GM12878 (cell line): ENCODE measurements at regions not wholly inside any gene's neighbourhood (a gene's known extent, or its start where the extent isn't known, plus 50 kb on each side); places are given as distances from the start of the nearest gene placed in this dataset.

Source experiments
- CTCF ChIP-seq, 3 experiments: IDR thresholded peaks in 2 of 3; conservative IDR thresholded peaks in 1 of 3; 2 replicates each; pipeline ENCODE4 v1.5.1; 2011; ENCODE audit warnings: low read depth in 3 of 3, low read length in 3 of 3, mild to moderate bottlenecking in 3 of 3, control low read depth in 2 of 3, moderate library complexity in 2 of 3, inconsistent platforms in 1 of 3, mixed read lengths in 1 of 3; ENCODE audit not compliant: control insufficient read depth in 2 of 3, insufficient read depth in 1 of 3; ENCODE audit errors: extremely low read depth in 1 of 3
- KDM1A ChIP-seq: fragments of 200-600 bp; sonication (generic); IDR thresholded peaks from 2 replicates; pipeline ENCODE4 v1.6.1; 2016; ENCODE audit warnings: borderline replicate concordance

- TF ChIP-seq CTCF (IDR thresholded peaks at IDR 0.05 in 2 of 3, conservative IDR thresholded peaks at IDR 0.05 in 1 of 3; ENCODE audit: control insufficient read depth in 2 of 3, extremely low read depth in 1 of 3, insufficient read depth in 1 of 3, low read depth in 3 of 3, low read length in 3 of 3) (no peak), KDM1A (no peak)
Measured at GRCh38 chr7:25985196-25985595, 166.8 kb upstream of the NFE2L3 start.
